Mesothelial cell of epicardium (in vitro differentiated cells): ENCODE measurements at regions not wholly inside any gene's neighbourhood (a gene's known extent, or its start where the extent isn't known, plus 50 kb on each side); places are given as distances from the start of the nearest gene placed in this dataset.

ENCODE experiments used
- DNase-seq, 2 experiments: peaks; one replicate each; pipeline ENCODE4 v3.0.0; 2021; ENCODE audit warnings: low spot score in 2 of 2; ENCODE audit not compliant: unreplicated experiment in 2 of 2
- H3K27ac Mint-ChIP-seq: 2 replicates; pipeline ENCODE4 v1.8.0; 2021; ENCODE audit warnings: mixed read lengths
- H3K27me3 Mint-ChIP-seq: 2 replicates; pipeline ENCODE4 v1.8.0; 2021; ENCODE audit warnings: low read depth, mixed read lengths
- H3K36me3 Mint-ChIP-seq: 2 replicates; pipeline ENCODE4 v1.8.0; 2021; ENCODE audit warnings: mixed read lengths
- H3K4me1 Mint-ChIP-seq: 2 replicates; pipeline ENCODE4 v1.8.0; 2021; ENCODE audit warnings: mixed read lengths
- H3K4me3 Mint-ChIP-seq: 2 replicates; pipeline ENCODE4 v1.8.0; 2021; ENCODE audit warnings: mild to moderate bottlenecking, moderate library complexity, mixed read lengths
- H3K9me3 Mint-ChIP-seq: 2 replicates; pipeline ENCODE4 v1.8.0; 2021; ENCODE audit warnings: mixed read lengths
- CTCF ChIP-seq: fragments of 200-600 bp; sonication (generic); IDR thresholded peaks from one replicate; pipeline ENCODE4 v1.5.0; 2021; ENCODE audit warnings: antibody characterized with exemption; ENCODE audit not compliant: unreplicated experiment

- H3K27ac Mint-ChIP-seq, result no peak overlapping the region
- no peaks in the 10 kb centered on the region for H3K27me3 Mint-ChIP-seq
- no peak for DNase-seq
- no peaks in the 10 kb centered on the region for H3K36me3 Mint-ChIP-seq
- H3K4me1 Mint-ChIP-seq, result peaks cover 32% of the 10 kb centered on the region
- H3K9me3 Mint-ChIP-seq, result no peaks in the 10 kb centered on the region
- H3K4me3 Mint-ChIP-seq, result no peak overlapping the region
- no peak for TF ChIP-seq CTCF
Observed at GRCh38 chr21:41667136-41667535, 99.7 kb downstream of the RIPK4 start.

GRCh38 chr21:41666641-41667081 lies 100.2 kb downstream of the RIPK4 start:
- H3K9me3 Mint-ChIP-seq, result no peaks in the 10 kb centered on the region
- no peak overlapping the region for H3K27ac Mint-ChIP-seq
- H3K4me1 Mint-ChIP-seq, result peaks cover 31% of the 10 kb centered on the region
- TF ChIP-seq CTCF, result no peak
- H3K4me3 Mint-ChIP-seq, result no peak overlapping the region
- H3K36me3 Mint-ChIP-seq, result no peaks in the 10 kb centered on the region
- no peaks in the 10 kb centered on the region for H3K27me3 Mint-ChIP-seq
- no peak for DNase-seq

DNA sequence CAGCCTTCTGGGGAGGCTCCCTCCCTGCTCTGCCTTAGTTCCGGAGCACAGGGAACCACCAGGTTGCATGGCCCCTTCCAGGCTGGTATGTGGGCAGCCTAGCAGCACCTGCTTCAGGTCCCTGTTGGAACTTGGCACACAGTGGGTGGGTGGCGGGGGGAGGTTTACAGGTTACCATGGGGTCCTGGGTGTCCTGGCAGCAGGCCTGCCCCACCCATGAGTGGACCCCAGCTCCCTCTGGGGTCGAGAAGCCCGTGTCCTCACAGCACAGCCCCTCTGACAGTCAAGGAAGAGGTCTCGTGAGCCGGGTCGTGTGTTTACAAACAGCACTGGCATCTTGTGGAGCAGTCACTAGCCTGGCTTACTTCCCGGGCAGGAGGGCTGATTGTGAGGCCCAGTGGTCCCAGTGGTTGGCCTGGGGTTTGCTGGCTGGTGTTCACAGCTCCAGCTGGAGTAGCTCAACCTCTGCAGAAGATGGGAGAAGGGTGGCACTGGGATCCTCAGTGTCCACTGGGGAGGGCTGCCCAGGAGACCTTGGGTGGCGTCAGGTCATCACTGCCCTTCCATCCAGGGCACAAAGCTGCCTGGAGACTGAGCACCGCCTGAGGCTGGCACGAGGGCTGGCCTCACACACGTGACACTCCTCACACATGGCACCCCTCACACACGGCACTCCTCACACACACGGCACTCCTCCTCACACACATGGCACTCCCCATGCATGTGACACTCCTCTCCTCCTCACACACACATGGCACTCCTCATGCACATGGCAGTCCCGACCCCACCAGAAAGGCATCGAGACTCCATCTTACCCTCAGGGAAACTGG lies 100.9 kb downstream of the RIPK4 start:
- Mint-ChIP-seq H3K4me3 (no peak overlapping the region), H3K9me3 (no peaks in the 10 kb centered on the region), H3K4me1 (peaks cover 25% of the 10 kb centered on the region), H3K36me3 (no peaks in the 10 kb centered on the region), H3K27me3 (no peaks in the 10 kb centered on the region), H3K27ac (no peak overlapping the region)
- DNase-seq, result no peak
- no peak for TF ChIP-seq CTCF

DNA sequence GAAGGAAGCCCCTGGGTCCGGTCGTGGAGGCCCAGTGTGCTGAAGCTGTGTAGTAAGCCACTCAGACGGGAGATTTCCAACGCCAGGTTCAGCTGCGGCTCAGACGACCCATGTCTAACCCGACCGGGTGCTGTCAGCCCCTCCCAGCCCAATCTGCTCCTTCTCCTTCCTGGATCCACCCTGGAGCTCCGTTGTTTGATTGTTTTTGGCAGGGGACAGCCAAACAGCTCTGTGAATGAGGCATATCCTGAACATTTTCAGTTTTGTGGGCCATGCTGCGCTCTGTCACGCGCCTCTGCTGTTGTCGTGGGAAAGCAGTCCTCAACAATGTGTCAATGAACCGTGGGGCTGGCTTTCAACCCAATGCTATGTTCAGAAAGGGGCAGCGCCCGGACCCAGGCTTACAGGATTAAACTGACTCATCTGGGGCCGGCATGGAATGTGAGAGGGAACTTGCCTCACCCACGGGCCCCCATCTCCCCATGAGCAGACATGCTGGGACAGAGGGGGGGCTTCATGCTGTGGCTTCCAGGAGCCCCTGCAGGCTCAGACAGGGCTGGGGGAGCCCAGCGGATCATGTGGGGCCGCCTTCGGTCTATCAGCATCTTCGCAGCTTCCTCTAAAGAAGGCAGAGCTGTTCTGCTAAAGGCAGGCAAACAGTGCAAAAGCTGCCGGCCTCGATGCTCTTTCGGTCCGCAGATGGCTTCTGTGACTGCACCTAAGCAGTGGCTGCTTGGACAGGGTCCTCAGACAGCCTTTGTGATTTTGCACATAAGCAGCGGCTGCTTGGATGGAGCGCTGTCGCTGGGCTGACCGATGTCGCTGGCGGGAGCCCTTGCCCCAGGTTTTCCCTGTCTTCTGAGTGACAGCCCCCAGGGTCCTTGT lies 101.7 kb downstream of the RIPK4 start:
- no peaks in the 10 kb centered on the region for H3K36me3 Mint-ChIP-seq
- TF ChIP-seq CTCF, result no peak

GRCh38 chr21:41663805-41664788 lies 102.8 kb downstream of the RIPK4 start:
- no peak for DNase-seq
- Mint-ChIP-seq H3K27ac (no peak overlapping the region), H3K9me3 (no peaks in the 10 kb centered on the region)

More for the DNA sequence above, 101.7 kb downstream of the RIPK4 start:
- Mint-ChIP-seq H3K9me3 (no peaks in the 10 kb centered on the region), H3K27ac (no peak overlapping the region), H3K27me3 (no peaks in the 10 kb centered on the region), H3K4me3 (no peak overlapping the region), H3K4me1 (peaks cover 25% of the 10 kb centered on the region)
- DNase-seq, result no peak

More at GRCh38 chr21:41663805-41664788, 102.8 kb downstream of the RIPK4 start:
- TF ChIP-seq CTCF, result no peak
- Mint-ChIP-seq H3K4me3 (no peak overlapping the region), H3K27me3 (no peaks in the 10 kb centered on the region), H3K4me1 (peaks cover 21% of the 10 kb centered on the region), H3K36me3 (no peaks in the 10 kb centered on the region)
